Muscle layer of colon (tissue), 2 donors: ENCODE measurements at regions not wholly inside any gene's neighbourhood (a gene's known extent, or its start where the extent isn't known, plus 50 kb on each side); places are given as distances from the start of the nearest gene placed in this dataset.
"Not testable (repeated sequence)": the region's sequence is repeated elsewhere in the genome, so short reads cannot be mapped to it uniquely, and the experiment has no call there.

ENCODE experiments used
- H3K27ac ChIP-seq: one replicate; pipeline ENCODE4 v1.7.0; 2013; ENCODE audit warnings: low read depth, mild to moderate bottlenecking, low read length, moderate library complexity
- H3K27me3 ChIP-seq, 2 donors: one replicate each; pipeline ENCODE4 v1.7.0; 2013; ENCODE audit warnings: low read length in 2 of 2, mild to moderate bottlenecking in 2 of 2; ENCODE audit not compliant: insufficient read depth in 2 of 2, control insufficient read depth in 1 of 2
- H3K36me3 ChIP-seq: one replicate; pipeline ENCODE4 v1.7.0; 2013; ENCODE audit warnings: mild to moderate bottlenecking, low read length; ENCODE audit not compliant: insufficient read depth
- H3K4me1 ChIP-seq: one replicate; pipeline ENCODE4 v1.7.0; 2013; ENCODE audit warnings: mild to moderate bottlenecking, low read length; ENCODE audit not compliant: insufficient read depth
- H3K4me3 ChIP-seq, 2 donors: one replicate each; pipeline ENCODE4 v1.7.0; 2013; ENCODE audit warnings: low read length in 2 of 2, low read depth in 1 of 2, mild to moderate bottlenecking in 1 of 2, moderate library complexity in 1 of 2
- H3K9ac ChIP-seq: one replicate; pipeline ENCODE4 v1.7.0; 2013; ENCODE audit warnings: low read length
- H3K9me3 ChIP-seq: one replicate; pipeline ENCODE4 v1.7.0; 2013; ENCODE audit warnings: mild to moderate bottlenecking, low read length
- donor health status: abdominal sarcoma.
- donor health status: Adenocarcinoma of cecum.

- not testable (repeated sequence) for H3K27me3 ChIP-seq, H3K4me1 ChIP-seq, H3K4me3 ChIP-seq, H3K9ac ChIP-seq, H3K36me3 ChIP-seq, H3K9me3 ChIP-seq, H3K27ac ChIP-seq
These were observed 93.6 kb downstream of the CCDC71L start for GRCh38 chr7:106567204-106568001.

- Histone ChIP-seq H3K9me3 (no peaks in the 10 kb centered on the region), H3K36me3 (no peaks in the 10 kb centered on the region), H3K27ac (no peak overlapping the region), H3K4me3 (no peak overlapping the region), H3K27me3 (no peaks in the 10 kb centered on the region), H3K4me1 (no peaks in the 10 kb centered on the region), H3K9ac (no peak overlapping the region)
These were observed 94.3 kb downstream of the CCDC71L start for GRCh38 chr7:106566672-106567071.

GRCh38 chr7:106566196-106566595, 94.8 kb downstream of the CCDC71L start:
- no peaks in the 10 kb centered on the region for H3K9me3 ChIP-seq
- no peaks in the 10 kb centered on the region for H3K36me3 ChIP-seq
- H3K4me3 ChIP-seq: no peak overlapping the region
- no peak overlapping the region for H3K27ac ChIP-seq
- H3K4me1 ChIP-seq: no peaks in the 10 kb centered on the region
- no peaks in the 10 kb centered on the region for H3K27me3 ChIP-seq
- no peak overlapping the region for H3K9ac ChIP-seq

- H3K9ac ChIP-seq: no peak overlapping the region
- no peaks in the 10 kb centered on the region for H3K36me3 ChIP-seq
- H3K27ac ChIP-seq: no peak overlapping the region
- H3K4me1 ChIP-seq: no peaks in the 10 kb centered on the region
- no peaks in the 10 kb centered on the region for H3K27me3 ChIP-seq
- no peak overlapping the region for H3K4me3 ChIP-seq
- no peaks in the 10 kb centered on the region for H3K9me3 ChIP-seq
These were observed 95.5 kb downstream of the CCDC71L start for GRCh38 chr7:106565428-106565827.

GRCh38 chr7:106563466-106564150, 97.3 kb downstream of the CCDC71L start:
- no peaks in the 10 kb centered on the region for H3K27me3 ChIP-seq
- no peak overlapping the region for H3K4me3 ChIP-seq
- no peaks in the 10 kb centered on the region for H3K36me3 ChIP-seq
- H3K9me3 ChIP-seq: no peaks in the 10 kb centered on the region
- H3K27ac ChIP-seq: no peak overlapping the region
- no peaks in the 10 kb centered on the region for H3K4me1 ChIP-seq
- no peak overlapping the region for H3K9ac ChIP-seq

- H3K4me3 ChIP-seq: no peak overlapping the region
- no peaks in the 10 kb centered on the region for H3K27me3 ChIP-seq
- H3K4me1 ChIP-seq: no peaks in the 10 kb centered on the region
- H3K36me3 ChIP-seq: no peaks in the 10 kb centered on the region
- no peaks in the 10 kb centered on the region for H3K9me3 ChIP-seq
- no peak overlapping the region for H3K9ac ChIP-seq
- no peak overlapping the region for H3K27ac ChIP-seq
These were observed 98.1 kb downstream of the CCDC71L start for GRCh38 chr7:106562711-106563366.

GRCh38 chr7:106561666-106562411, 99.1 kb downstream of the CCDC71L start:
- H3K4me1 ChIP-seq: no peaks in the 10 kb centered on the region
- H3K36me3 ChIP-seq: no peaks in the 10 kb centered on the region
- no peak overlapping the region for H3K27ac ChIP-seq
- H3K9me3 ChIP-seq: no peaks in the 10 kb centered on the region
- H3K9ac ChIP-seq: no peak overlapping the region
- H3K4me3 ChIP-seq: no peak overlapping the region
- H3K27me3 ChIP-seq: no peaks in the 10 kb centered on the region

- no peak overlapping the region for H3K4me3 ChIP-seq
- no peaks in the 10 kb centered on the region for H3K9me3 ChIP-seq
- H3K27ac ChIP-seq: no peak overlapping the region
- H3K27me3 ChIP-seq: no peaks in the 10 kb centered on the region
- H3K9ac ChIP-seq: no peak overlapping the region
- no peaks in the 10 kb centered on the region for H3K36me3 ChIP-seq
- H3K4me1 ChIP-seq: no peaks in the 10 kb centered on the region
These were observed 99.8 kb downstream of the CCDC71L start for GRCh38 chr7:106561151-106561550.

GRCh38 chr7:106560482-106560881, 100.5 kb downstream of the CCDC71L start:
- Histone ChIP-seq H3K36me3 (no peaks in the 10 kb centered on the region), H3K9me3 (no peaks in the 10 kb centered on the region), H3K9ac (no peak overlapping the region), H3K27me3 (no peaks in the 10 kb centered on the region), H3K4me1 (no peaks in the 10 kb centered on the region), H3K27ac (no peak overlapping the region), H3K4me3 (no peak overlapping the region)

- H3K9ac ChIP-seq, H3K27me3 ChIP-seq: not testable (repeated sequence)
These were observed 104.7 kb downstream of the CCDC71L start for GRCh38 chr7:106556244-106556643.

GRCh38 chr7:106554623-106555022, 106.3 kb downstream of the CCDC71L start:
- H3K9ac ChIP-seq, H3K4me3 ChIP-seq, H3K4me1 ChIP-seq, H3K9me3 ChIP-seq, H3K27me3 ChIP-seq, H3K36me3 ChIP-seq, H3K27ac ChIP-seq: not testable (repeated sequence)

More at GRCh38 chr7:106556244-106556643, 104.7 kb downstream of the CCDC71L start:
- not testable (repeated sequence) for H3K9me3 ChIP-seq, H3K4me3 ChIP-seq, H3K36me3 ChIP-seq, H3K27ac ChIP-seq, H3K4me1 ChIP-seq
